DOHH2 (cell line): ENCODE measurements at regions not wholly inside any gene's neighbourhood (a gene's known extent, or its start where the extent isn't known, plus 50 kb on each side); places are given as distances from the start of the nearest gene placed in this dataset.

ENCODE experiments used
- H3F3A ChIP-seq: fragments of 200-600 bp; sonication (generic), shearing (Covaris generic); 2 replicates; pipeline ENCODE4 v1.6.0; 2016; ENCODE audit warnings: antibody characterized with exemption, mild to moderate bottlenecking; ENCODE audit not compliant: control insufficient read depth, insufficient read depth
- H3K27ac ChIP-seq: fragments of 200-600 bp; sonication (generic); 2 replicates; pipeline ENCODE4 v1.5.1; 2014; ENCODE audit warnings: low read depth, mild to moderate bottlenecking, low read length, moderate library complexity
- H3K27me3 ChIP-seq: fragments of 200-600 bp; sonication (generic); 2 replicates; pipeline ENCODE4 v1.6.1; 2014; ENCODE audit warnings: mild to moderate bottlenecking, low read length, mixed read lengths; ENCODE audit not compliant: control insufficient read depth
- H3K36me3 ChIP-seq: fragments of 200-600 bp; sonication (generic); 2 replicates; pipeline ENCODE4 v1.6.1; 2014; ENCODE audit warnings: mild to moderate bottlenecking, low read length, moderate library complexity, mixed read lengths; ENCODE audit not compliant: control insufficient read depth
- H3K4me1 ChIP-seq: fragments of 200-600 bp; sonication (generic); 2 replicates; pipeline ENCODE4 v1.6.1; 2014; ENCODE audit warnings: mild to moderate bottlenecking, low read length, mixed read lengths; ENCODE audit not compliant: control insufficient read depth
- H3K4me2 ChIP-seq: fragments of 200-600 bp; sonication (generic); 2 replicates; pipeline ENCODE4 v1.6.0; 2014; ENCODE audit warnings: mild to moderate bottlenecking, low read length, moderate library complexity
- H3K4me3 ChIP-seq: fragments of 200-600 bp; sonication (generic); 2 replicates; pipeline ENCODE4 v1.5.1; 2014; ENCODE audit warnings: mild to moderate bottlenecking, low read length, mixed read lengths
- H3K79me2 ChIP-seq: fragments of 200-600 bp; sonication (generic); 2 replicates; pipeline ENCODE4 v1.6.1; 2014; ENCODE audit warnings: mild to moderate bottlenecking, low read length, mixed read lengths; ENCODE audit not compliant: control insufficient read depth
- H3K9me2 ChIP-seq: fragments of 200-600 bp; sonication (generic); replicated peaks from 2 replicates; pipeline ENCODE4 v1.6.1; 2014; ENCODE audit warnings: mild to moderate bottlenecking, low read length, mixed read lengths; ENCODE audit not compliant: control insufficient read depth
- H3K9me3 ChIP-seq: fragments of 200-600 bp; sonication (generic); 2 replicates; pipeline ENCODE4 v1.6.1; 2014; ENCODE audit warnings: antibody characterized with exemption, low read length, mixed read lengths; ENCODE audit not compliant: control insufficient read depth, insufficient read depth
- H4K20me1 ChIP-seq: fragments of 200-600 bp; sonication (generic); 2 replicates; pipeline ENCODE4 v1.6.0; 2014; ENCODE audit warnings: low read depth, mild to moderate bottlenecking, antibody characterized with exemption, low read length, moderate library complexity; ENCODE audit not compliant: control insufficient read depth, insufficient read depth
- EZH2phosphoT487 ChIP-seq: fragments of 200-600 bp; sonication (generic); IDR thresholded peaks from 2 replicates; pipeline ENCODE4 v1.6.1; 2017; ENCODE audit warnings: borderline replicate concordance, mild to moderate bottlenecking, antibody characterized with exemption, low read length, moderate library complexity, mixed read lengths
- TF ChIP-seq, protein P1 (sequence below): fragments of 200-600 bp; sonication (generic); IDR thresholded peaks from one replicate; pipeline ENCODE4 v1.5.1; 2014; ENCODE audit warnings: antibody characterized with exemption, mild to moderate bottlenecking, low read depth, low read length; ENCODE audit not compliant: poor library complexity, severe bottlenecking

DNA sequence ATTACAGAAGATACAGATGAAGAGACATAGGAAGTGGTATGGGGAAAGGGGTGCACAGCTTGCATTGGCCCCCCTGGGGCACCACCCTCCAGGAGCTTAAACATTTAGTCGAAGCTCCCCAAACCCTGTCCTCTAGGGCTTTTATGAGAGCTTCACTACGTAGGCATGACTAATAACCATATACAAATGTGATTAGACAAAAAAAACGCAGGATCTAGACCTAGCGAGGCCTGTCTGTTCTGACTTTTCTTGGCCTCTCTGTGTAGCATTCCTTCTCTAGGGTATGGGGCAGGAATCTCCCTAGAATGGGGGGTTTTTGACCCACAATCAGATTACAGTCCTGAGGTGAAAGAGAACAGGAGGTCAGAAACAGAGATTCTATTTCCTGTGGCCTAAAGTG lies 293.7 kb upstream of the GALNTL6 start:
- H3K27me3 ChIP-seq, result no peaks in the 10 kb centered on the region
- no peaks in the 10 kb centered on the region; the same call in 1 of the 2 replicates for H3K9me3 ChIP-seq
- no peaks in the 10 kb centered on the region for H3K36me3 ChIP-seq
- H3K4me3 ChIP-seq, result no peak overlapping the region
- H3F3A ChIP-seq, result no peaks in the 10 kb centered on the region
- no peak overlapping the region for H3K27ac ChIP-seq
- H3K4me2 ChIP-seq, result no peak overlapping the region
- H3K9me2 ChIP-seq, result no peaks in the 10 kb centered on the region
- no peak for TF ChIP-seq EZH2phosphoT487
- TF ChIP-seq, protein P1, sequence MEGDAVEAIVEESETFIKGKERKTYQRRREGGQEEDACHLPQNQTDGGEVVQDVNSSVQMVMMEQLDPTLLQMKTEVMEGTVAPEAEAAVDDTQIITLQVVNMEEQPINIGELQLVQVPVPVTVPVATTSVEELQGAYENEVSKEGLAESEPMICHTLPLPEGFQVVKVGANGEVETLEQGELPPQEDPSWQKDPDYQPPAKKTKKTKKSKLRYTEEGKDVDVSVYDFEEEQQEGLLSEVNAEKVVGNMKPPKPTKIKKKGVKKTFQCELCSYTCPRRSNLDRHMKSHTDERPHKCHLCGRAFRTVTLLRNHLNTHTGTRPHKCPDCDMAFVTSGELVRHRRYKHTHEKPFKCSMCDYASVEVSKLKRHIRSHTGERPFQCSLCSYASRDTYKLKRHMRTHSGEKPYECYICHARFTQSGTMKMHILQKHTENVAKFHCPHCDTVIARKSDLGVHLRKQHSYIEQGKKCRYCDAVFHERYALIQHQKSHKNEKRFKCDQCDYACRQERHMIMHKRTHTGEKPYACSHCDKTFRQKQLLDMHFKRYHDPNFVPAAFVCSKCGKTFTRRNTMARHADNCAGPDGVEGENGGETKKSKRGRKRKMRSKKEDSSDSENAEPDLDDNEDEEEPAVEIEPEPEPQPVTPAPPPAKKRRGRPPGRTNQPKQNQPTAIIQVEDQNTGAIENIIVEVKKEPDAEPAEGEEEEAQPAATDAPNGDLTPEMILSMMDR, result no peak
- no peaks in the 10 kb centered on the region for H4K20me1 ChIP-seq
- H3K4me1 ChIP-seq, result no peaks in the 10 kb centered on the region
- no peaks in the 10 kb centered on the region for H3K79me2 ChIP-seq

DNA sequence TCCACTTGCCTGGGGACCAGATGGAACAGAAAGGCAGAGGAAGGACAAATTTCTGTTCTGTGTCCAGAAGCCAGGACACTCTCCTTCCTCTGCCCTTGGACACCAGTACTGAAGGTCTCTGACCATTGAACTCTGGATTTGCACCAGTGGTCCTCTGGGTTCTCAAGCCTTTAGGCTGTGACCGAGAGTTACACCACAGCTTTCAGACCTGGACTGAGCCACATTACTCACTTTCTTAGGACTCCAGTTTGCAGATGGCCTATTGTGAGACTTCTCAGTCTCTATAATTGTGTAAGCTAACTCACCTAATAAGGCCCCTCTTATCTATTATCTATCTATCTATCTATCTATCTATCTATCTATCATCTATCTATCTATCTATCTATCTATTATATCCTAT lies 295.3 kb upstream of the GALNTL6 start:
- Histone ChIP-seq H4K20me1 (no peaks in the 10 kb centered on the region), H3K27ac (no peak overlapping the region), H3K9me3 (no peaks in the 10 kb centered on the region; the same call in 1 of the 2 replicates), H3K79me2 (no peaks in the 10 kb centered on the region), H3K4me2 (no peak overlapping the region), H3K27me3 (no peaks in the 10 kb centered on the region), H3K4me3 (no peak overlapping the region), H3F3A (no peaks in the 10 kb centered on the region), H3K36me3 (no peaks in the 10 kb centered on the region), H3K9me2 (no peaks in the 10 kb centered on the region), H3K4me1 (no peaks in the 10 kb centered on the region)
- TF ChIP-seq EZH2phosphoT487, result no peak
- TF ChIP-seq, protein P1, result no peak

DNA sequence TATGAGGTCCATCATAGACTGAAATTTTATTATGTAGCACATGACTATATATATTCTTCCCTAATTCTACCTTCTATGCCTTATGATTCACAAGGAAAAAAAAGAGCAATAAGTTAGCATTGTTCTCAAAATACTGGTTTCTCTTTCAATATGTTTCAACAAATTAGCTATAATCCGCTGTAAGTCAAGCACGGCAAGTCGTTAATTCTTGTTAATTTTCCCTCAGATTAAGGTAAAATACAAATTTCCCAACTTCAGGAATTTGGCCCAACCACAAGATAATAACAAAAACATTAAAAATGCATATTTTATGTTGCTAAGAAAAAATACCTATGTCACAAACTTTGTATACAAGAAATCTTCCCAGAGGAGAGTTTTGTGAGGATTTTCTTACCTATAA lies 296.5 kb upstream of the GALNTL6 start:
- H3K79me2 ChIP-seq, result no peaks in the 10 kb centered on the region
- no peak for TF ChIP-seq EZH2phosphoT487
- TF ChIP-seq, protein P1, result no peak
- no peak overlapping the region for H3K4me2 ChIP-seq
- no peaks in the 10 kb centered on the region for H3K4me1 ChIP-seq
- no peaks in the 10 kb centered on the region for H4K20me1 ChIP-seq
- no peak overlapping the region for H3K4me3 ChIP-seq
- no peaks in the 10 kb centered on the region for H3K36me3 ChIP-seq
- H3K27me3 ChIP-seq, result no peaks in the 10 kb centered on the region
- H3F3A ChIP-seq, result no peaks in the 10 kb centered on the region
- no peaks in the 10 kb centered on the region for H3K9me2 ChIP-seq
- no peak overlapping the region for H3K27ac ChIP-seq
- no peaks in the 10 kb centered on the region; the same call in 1 of the 2 replicates for H3K9me3 ChIP-seq

DNA sequence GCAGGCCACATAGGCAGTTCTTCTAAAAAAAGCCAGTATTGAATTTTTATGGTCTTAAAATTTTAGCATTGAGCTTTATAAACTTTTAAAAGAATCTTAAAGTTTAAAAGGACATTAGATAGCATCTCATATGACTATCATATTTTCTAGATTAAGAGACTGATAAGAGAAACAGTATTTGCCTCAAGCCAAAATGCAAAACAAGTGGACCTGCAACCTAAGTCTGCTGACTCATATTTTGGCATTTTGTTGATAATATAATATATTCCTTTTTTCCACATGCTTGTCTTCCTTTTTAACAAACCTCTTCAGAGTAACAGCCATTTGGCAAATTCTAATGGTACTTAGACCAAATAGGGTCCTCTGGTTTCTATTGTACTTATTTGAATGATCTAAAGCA lies 328.5 kb upstream of the GALNTL6 start:
- Histone ChIP-seq H3K27me3 (no peaks in the 10 kb centered on the region), H3K4me1 (no peaks in the 10 kb centered on the region), H3K9me3 (no peaks in the 10 kb centered on the region), H4K20me1 (no peaks in the 10 kb centered on the region), H3K79me2 (no peaks in the 10 kb centered on the region), H3K4me2 (no peak overlapping the region), H3K27ac (no peak overlapping the region), H3K36me3 (no peaks in the 10 kb centered on the region), H3K4me3 (no peak overlapping the region), H3K9me2 (no peaks in the 10 kb centered on the region), H3F3A (no peaks in the 10 kb centered on the region)
- TF ChIP-seq EZH2phosphoT487, result no peak
- TF ChIP-seq, protein P1, result no peak
